Endothelial cell of umbilical vein (primary cell): ENCODE measurements at regions not wholly inside any gene's neighbourhood (a gene's known extent, or its start where the extent isn't known, plus 50 kb on each side); places are given as distances from the start of the nearest gene placed in this dataset.

Source experiments
- BruUV-seq: library from RNA; stranded (reverse); fragments of 400-500 nt; replicated peaks from 2 replicates; lab custom pipeline; 2021; lab: Mats Ljungman, UMichigan
- CTCF ChIA-PET: fragments of 300-600, 350-600 bp; sonication (Branson Sonifier 250); formaldehyde crosslinking; loops from one replicate; lab custom pipeline; 2021; ENCODE audit warnings: antibody characterized with exemption, inconsistent platforms; lab: Charles Lee
- POLR2A ChIA-PET: fragments of 300-600, 350-600 bp; sonication (Branson Sonifier 250); formaldehyde crosslinking; loops from one replicate; lab custom pipeline; 2021; ENCODE audit warnings: antibody characterized with exemption, inconsistent platforms; lab: Charles Lee
- DNase-seq: peaks from one replicate; pipeline ENCODE4 v3.0.0-alpha.2; 2011; ENCODE audit warnings: low read depth, low spot score
- FAIRE-seq: peaks from 2 replicates; lab custom pipeline; 2011; peaks lifted over from hg19 to GRCh38; lab: Jason Lieb, UNC
- H2AFZ ChIP-seq: 2 replicates; pipeline ENCODE4 v1.6.0; 2012; ENCODE audit warnings: low read depth, low read length, control low read depth, inconsistent platforms
- H3K27ac ChIP-seq: 2 replicates; pipeline ENCODE4 v1.5.1; 2011; ENCODE audit warnings: low read depth, mild to moderate bottlenecking, control low read depth, low read length, moderate library complexity; ENCODE audit not compliant: insufficient read depth
- H3K27me3 ChIP-seq, 2 experiments: 2 replicates each; pipeline versions ENCODE4 v1.6.0 to v1.6.1; 2011; ENCODE audit warnings: low read length in 2 of 2, mixed read lengths in 1 of 2; ENCODE audit not compliant: control insufficient read depth in 2 of 2, insufficient read depth in 2 of 2
- H3K36me3 ChIP-seq, 2 experiments: 2 replicates in 1 of 2; 3 replicates in 1 of 2; pipeline ENCODE4 v1.5.1; 2011; ENCODE audit warnings: low read length in 2 of 2, mild to moderate bottlenecking in 1 of 2, moderate library complexity in 1 of 2; ENCODE audit not compliant: control insufficient read depth in 2 of 2, insufficient read depth in 2 of 2; ENCODE audit errors: extremely low read depth in 1 of 2
- H3K4me1 ChIP-seq: 3 replicates; pipeline ENCODE4 v1.5.1; 2011; ENCODE audit warnings: mild to moderate bottlenecking, low read length; ENCODE audit not compliant: control insufficient read depth, insufficient read depth; ENCODE audit errors: extremely low read depth
- H3K4me2 ChIP-seq: 2 replicates; pipeline ENCODE4 v1.6.1; 2011; ENCODE audit warnings: low read length, control low read depth, mixed read lengths; ENCODE audit not compliant: insufficient read depth
- H3K4me3 ChIP-seq, 3 experiments: fragments of 200-600 bp in 1 of 3; sonication (generic), shearing (Covaris generic) in 1 of 3; replicated peaks in 1 of 3; 2 replicates each; pipeline ENCODE4 v1.5.1; 2011 to 2016; ENCODE audit warnings: control low read depth in 3 of 3, low read length in 3 of 3, mild to moderate bottlenecking in 2 of 3, inconsistent platforms in 1 of 3, low read depth in 1 of 3, moderate library complexity in 1 of 3; ENCODE audit not compliant: insufficient read depth in 1 of 3
- H3K79me2 ChIP-seq: 2 replicates; pipeline ENCODE4 v1.6.0; 2012; ENCODE audit warnings: low read length, inconsistent platforms; ENCODE audit not compliant: control insufficient read depth, insufficient read depth
- H3K9ac ChIP-seq: replicated peaks from 2 replicates; pipeline ENCODE3; 2011; ENCODE audit warnings: low read length, control low read depth; ENCODE audit not compliant: insufficient read depth; ENCODE audit errors: extremely low read depth
- H3K9me1 ChIP-seq: replicated peaks from 3 replicates; pipeline ENCODE4 v1.6.0; 2011; ENCODE audit warnings: mild to moderate bottlenecking, low read length; ENCODE audit not compliant: control insufficient read depth, insufficient read depth; ENCODE audit errors: extremely low read depth
- H3K9me3 ChIP-seq: replicated peaks from 2 replicates; pipeline ENCODE4 v1.5.1; 2012; ENCODE audit warnings: low read length, inconsistent platforms; ENCODE audit not compliant: control insufficient read depth, insufficient read depth
- H4K20me1 ChIP-seq: replicated peaks from 2 replicates; pipeline ENCODE3; 2011; ENCODE audit warnings: mild to moderate bottlenecking, low read length; ENCODE audit not compliant: control insufficient read depth, insufficient read depth; ENCODE audit errors: extremely low read depth
- EZH2 ChIP-seq: IDR thresholded peaks from 2 replicates; pipeline ENCODE4 v1.6.1; 2012; ENCODE audit warnings: borderline replicate concordance, low read depth, mild to moderate bottlenecking, moderate library complexity, low read length, inconsistent platforms; ENCODE audit not compliant: severe bottlenecking
- FOS ChIP-seq: IDR thresholded peaks from 2 replicates; pipeline ENCODE4 v1.6.1; 2011; ENCODE audit warnings: mild to moderate bottlenecking, low read length, moderate library complexity, borderline replicate concordance; ENCODE audit not compliant: insufficient read depth
- GATA2 ChIP-seq: IDR thresholded peaks from 2 replicates; pipeline ENCODE4 v1.7.0; 2011; ENCODE audit warnings: low read depth, mild to moderate bottlenecking, moderate library complexity, mixed read lengths, low read length; ENCODE audit not compliant: insufficient read length, insufficient read depth
- JUN ChIP-seq: IDR thresholded peaks from 2 replicates; pipeline ENCODE4 v1.6.1; 2011; ENCODE audit warnings: borderline replicate concordance, low read depth; ENCODE audit not compliant: insufficient read length, insufficient read depth
- MYC ChIP-seq: IDR thresholded peaks from one replicate; pipeline ENCODE4 v1.6.1; 2011; ENCODE audit warnings: mild to moderate bottlenecking, low read depth, low read length
- POLR2A ChIP-seq: IDR thresholded peaks from 2 replicates; pipeline ENCODE4 v1.6.1; 2012; ENCODE audit warnings: low read depth, mild to moderate bottlenecking, control low read depth, low read length
- POLR2AphosphoS5 ChIP-seq: IDR thresholded peaks from 2 replicates; pipeline ENCODE4 v1.6.1; 2012; ENCODE audit warnings: low read depth, mild to moderate bottlenecking, control low read depth, low read length, moderate library complexity; ENCODE audit not compliant: insufficient read depth
- dilution Hi-C: fragments of 300-500 bp; cut with MboI; formaldehyde crosslinking; loops from one replicate; pipeline ENCODE4 v1.15.0; 2019; ENCODE audit warnings: low sequenced_read_pairs; ENCODE audit not compliant: extremely low pct_ligation_motif_present
- intact Hi-C: fragments of 100-400 bp; cut with micrococcal nuclease; formaldehyde crosslinking; loops from one replicate; pipeline ENCODE4 v1.10.0; 2022
- TF ChIP-seq, protein P1 (sequence below), 2 donors: IDR thresholded peaks; 1 replicate in 1 of 2; 2 replicates in 1 of 2; pipeline ENCODE4 v1.5.1; 2011; ENCODE audit warnings: low read length in 2 of 2, mild to moderate bottlenecking in 2 of 2, moderate library complexity in 2 of 2, control low read depth in 1 of 2, inconsistent platforms in 1 of 2, low read depth in 1 of 2; ENCODE audit not compliant: insufficient read depth in 1 of 2; ENCODE audit errors: extremely low read depth in 1 of 2
- TF ChIP-seq, protein P2 (sequence below): IDR thresholded peaks from 2 replicates; pipeline ENCODE4 v1.6.1; 2011; ENCODE audit not compliant: insufficient read depth, insufficient read length

GRCh38 chr20:24051160-24051559 is 62.6 kb upstream of the GGTLC1 start:
- H2AFZ ChIP-seq: no peak overlapping the region
- FAIRE-seq: no peak
- no peaks in the 10 kb centered on the region for H3K9me3 ChIP-seq
- H3K4me3 ChIP-seq: no peak overlapping the region
- intact Hi-C loops (no loop called here), dilution Hi-C loops (no loop called here)
- no peaks in the 10 kb centered on the region for H3K9me1 ChIP-seq
- H3K27me3 ChIP-seq: no peaks in the 10 kb centered on the region
- no peak overlapping the region for H3K9ac ChIP-seq
- POLR2A ChIA-PET: no interaction called here
- no peaks in the 10 kb centered on the region for H4K20me1 ChIP-seq
- TF ChIP-seq, protein P1, sequence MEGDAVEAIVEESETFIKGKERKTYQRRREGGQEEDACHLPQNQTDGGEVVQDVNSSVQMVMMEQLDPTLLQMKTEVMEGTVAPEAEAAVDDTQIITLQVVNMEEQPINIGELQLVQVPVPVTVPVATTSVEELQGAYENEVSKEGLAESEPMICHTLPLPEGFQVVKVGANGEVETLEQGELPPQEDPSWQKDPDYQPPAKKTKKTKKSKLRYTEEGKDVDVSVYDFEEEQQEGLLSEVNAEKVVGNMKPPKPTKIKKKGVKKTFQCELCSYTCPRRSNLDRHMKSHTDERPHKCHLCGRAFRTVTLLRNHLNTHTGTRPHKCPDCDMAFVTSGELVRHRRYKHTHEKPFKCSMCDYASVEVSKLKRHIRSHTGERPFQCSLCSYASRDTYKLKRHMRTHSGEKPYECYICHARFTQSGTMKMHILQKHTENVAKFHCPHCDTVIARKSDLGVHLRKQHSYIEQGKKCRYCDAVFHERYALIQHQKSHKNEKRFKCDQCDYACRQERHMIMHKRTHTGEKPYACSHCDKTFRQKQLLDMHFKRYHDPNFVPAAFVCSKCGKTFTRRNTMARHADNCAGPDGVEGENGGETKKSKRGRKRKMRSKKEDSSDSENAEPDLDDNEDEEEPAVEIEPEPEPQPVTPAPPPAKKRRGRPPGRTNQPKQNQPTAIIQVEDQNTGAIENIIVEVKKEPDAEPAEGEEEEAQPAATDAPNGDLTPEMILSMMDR (IDR thresholded peaks at IDR 0.05; ENCODE audit: extremely low read depth in 1 of 2, insufficient read depth in 1 of 2, low read depth in 1 of 2, low read length in 2 of 2): no peak
- no peak overlapping the region for H3K4me2 ChIP-seq
- CTCF ChIA-PET: no interaction called here
- H3K4me1 ChIP-seq: no peaks in the 10 kb centered on the region
- H3K79me2 ChIP-seq: no peaks in the 10 kb centered on the region
- no peak for DNase-seq
- no peak overlapping the region for H3K27ac ChIP-seq
- no peaks in the 10 kb centered on the region for H3K36me3 ChIP-seq
- no TSS peak for BruUV-seq

GRCh38 chr20:24050119-24050518 is 61.5 kb upstream of the GGTLC1 start:
- DNase-seq (no peak), FAIRE-seq (no peak)

More at GRCh38 chr20:24050119-24050518, 61.5 kb upstream of the GGTLC1 start:
- Histone ChIP-seq H3K4me3 (no peak overlapping the region), H3K9me1 (no peaks in the 10 kb centered on the region), H3K9me3 (no peaks in the 10 kb centered on the region), H3K79me2 (no peaks in the 10 kb centered on the region), H3K27ac (no peak overlapping the region), H3K4me1 (no peaks in the 10 kb centered on the region), H4K20me1 (no peaks in the 10 kb centered on the region), H3K4me2 (no peak overlapping the region), H3K36me3 (no peaks in the 10 kb centered on the region), H3K9ac (no peak overlapping the region), H2AFZ (no peak overlapping the region), H3K27me3 (no peaks in the 10 kb centered on the region)
- TF ChIP-seq, protein P1 (IDR thresholded peaks at IDR 0.05; ENCODE audit: extremely low read depth in 1 of 2, insufficient read depth in 1 of 2, low read depth in 1 of 2, low read length in 2 of 2): no peak
- TF ChIP-seq JUN: no peak
- no peak for TF ChIP-seq POLR2A
- TF ChIP-seq MYC: no peak
- TF ChIP-seq, protein P2, sequence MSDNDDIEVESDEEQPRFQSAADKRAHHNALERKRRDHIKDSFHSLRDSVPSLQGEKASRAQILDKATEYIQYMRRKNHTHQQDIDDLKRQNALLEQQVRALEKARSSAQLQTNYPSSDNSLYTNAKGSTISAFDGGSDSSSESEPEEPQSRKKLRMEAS: no peak
- TF ChIP-seq POLR2AphosphoS5: no peak
- TF ChIP-seq FOS: no peak
- no peak for TF ChIP-seq GATA2
- TF ChIP-seq EZH2: no peak
- BruUV-seq: no TSS peak
- POLR2A ChIA-PET: no interaction called here
- intact Hi-C loops: no loop called here
- dilution Hi-C loops: no loop called here
- CTCF ChIA-PET: no interaction called here
